GM12878 (cell line): ENCODE measurements at regions not wholly inside any gene's neighbourhood (a gene's known extent, or its start where the extent isn't known, plus 50 kb on each side); places are given as distances from the start of the nearest gene placed in this dataset.

ENCODE experiments used
- ASH2L ChIP-seq: fragments of 300-600, 200-600 bp; sonication (generic); IDR thresholded peaks from 2 replicates; pipeline ENCODE4 v1.6.1; 2017; ENCODE audit warnings: low read depth, mild to moderate bottlenecking, borderline replicate concordance
- E4F1 ChIP-seq: fragments of 450-650 bp; IDR thresholded peaks from 2 replicates; pipeline ENCODE4 v1.6.1; 2018; ENCODE audit warnings: borderline replicate concordance, mild to moderate bottlenecking; ENCODE audit not compliant: partially characterized antibody
- FOXM1 ChIP-seq: IDR thresholded peaks from 2 replicates; pipeline ENCODE4 v1.6.1; 2012; ENCODE audit warnings: low read depth, mild to moderate bottlenecking, inconsistent platforms, low read length, moderate library complexity
- IKZF1 ChIP-seq: fragments of 450-650 bp; conservative IDR thresholded peaks from 2 replicates; pipeline ENCODE4 v1.6.1; 2017; ENCODE audit warnings: antibody characterized with exemption, mild to moderate bottlenecking
- POLR2A ChIP-seq: IDR thresholded peaks from 2 replicates; pipeline ENCODE4 v1.6.1; 2011; ENCODE audit warnings: low read depth, mild to moderate bottlenecking, low read length
- RCOR1 ChIP-seq: conservative IDR thresholded peaks from 2 replicates; pipeline ENCODE4 v1.6.1; 2012; ENCODE audit warnings: low read depth, low read length, improper control_type of control experiment
- SP1 ChIP-seq: IDR thresholded peaks from one replicate; pipeline ENCODE4 v1.6.1; 2011; ENCODE audit warnings: low read depth, low read length
- SRF ChIP-seq, 2 experiments: IDR thresholded peaks; 2 replicates each; pipeline ENCODE4 v1.6.1; 2011; ENCODE audit warnings: low read depth in 2 of 2, low read length in 2 of 2, mild to moderate bottlenecking in 1 of 2, moderate library complexity in 1 of 2
- TF ChIP-seq, protein P1 (sequence below), 3 experiments: IDR thresholded peaks in 2 of 3; conservative IDR thresholded peaks in 1 of 3; 2 replicates each; pipeline ENCODE4 v1.5.1; 2011; ENCODE audit warnings: low read depth in 3 of 3, low read length in 3 of 3, mild to moderate bottlenecking in 3 of 3, control low read depth in 2 of 3, moderate library complexity in 2 of 3, inconsistent platforms in 1 of 3, mixed read lengths in 1 of 3; ENCODE audit not compliant: control insufficient read depth in 2 of 3, insufficient read depth in 1 of 3; ENCODE audit errors: extremely low read depth in 1 of 3
- TF ChIP-seq, protein P2 (sequence below): IDR thresholded peaks from 2 replicates; pipeline ENCODE4 v1.6.1; 2012; ENCODE audit warnings: low read depth, low read length, improper control_type of control experiment

- TF ChIP-seq E4F1 (no peak), IKZF1 (no peak), POLR2A (no peak), FOXM1 (no peak), SP1 (no peak), RCOR1 (no peak), ASH2L (no peak), SRF (IDR thresholded peaks at IDR 0.05; ENCODE audit: low read depth in 2 of 2, low read length in 2 of 2) (no peak)
- TF ChIP-seq, protein P1, sequence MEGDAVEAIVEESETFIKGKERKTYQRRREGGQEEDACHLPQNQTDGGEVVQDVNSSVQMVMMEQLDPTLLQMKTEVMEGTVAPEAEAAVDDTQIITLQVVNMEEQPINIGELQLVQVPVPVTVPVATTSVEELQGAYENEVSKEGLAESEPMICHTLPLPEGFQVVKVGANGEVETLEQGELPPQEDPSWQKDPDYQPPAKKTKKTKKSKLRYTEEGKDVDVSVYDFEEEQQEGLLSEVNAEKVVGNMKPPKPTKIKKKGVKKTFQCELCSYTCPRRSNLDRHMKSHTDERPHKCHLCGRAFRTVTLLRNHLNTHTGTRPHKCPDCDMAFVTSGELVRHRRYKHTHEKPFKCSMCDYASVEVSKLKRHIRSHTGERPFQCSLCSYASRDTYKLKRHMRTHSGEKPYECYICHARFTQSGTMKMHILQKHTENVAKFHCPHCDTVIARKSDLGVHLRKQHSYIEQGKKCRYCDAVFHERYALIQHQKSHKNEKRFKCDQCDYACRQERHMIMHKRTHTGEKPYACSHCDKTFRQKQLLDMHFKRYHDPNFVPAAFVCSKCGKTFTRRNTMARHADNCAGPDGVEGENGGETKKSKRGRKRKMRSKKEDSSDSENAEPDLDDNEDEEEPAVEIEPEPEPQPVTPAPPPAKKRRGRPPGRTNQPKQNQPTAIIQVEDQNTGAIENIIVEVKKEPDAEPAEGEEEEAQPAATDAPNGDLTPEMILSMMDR (IDR thresholded peaks at IDR 0.05 in 2 of 3, conservative IDR thresholded peaks at IDR 0.05 in 1 of 3; ENCODE audit: control insufficient read depth in 2 of 3, extremely low read depth in 1 of 3, insufficient read depth in 1 of 3, low read depth in 3 of 3, low read length in 3 of 3): no peak
- TF ChIP-seq, protein P2, sequence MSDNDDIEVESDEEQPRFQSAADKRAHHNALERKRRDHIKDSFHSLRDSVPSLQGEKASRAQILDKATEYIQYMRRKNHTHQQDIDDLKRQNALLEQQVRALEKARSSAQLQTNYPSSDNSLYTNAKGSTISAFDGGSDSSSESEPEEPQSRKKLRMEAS: no peak
Observed at GRCh38 chr4:11111370-11111769, 317.3 kb downstream of the HS3ST1 start.
